Stimulated activated naive CD8-positive, alpha-beta T cell treated with anti-CD3 and anti-CD28 coated beads, Interleukin-15, amount 100 ng/mL, for 72 hours (primary cell): ENCODE measurements at regions not wholly inside any gene's neighbourhood (a gene's known extent, or its start where the extent isn't known, plus 50 kb on each side); places are given as distances from the start of the nearest gene placed in this dataset.

Source experiments
- ATAC-seq: fragments of 150-1000 bp; cut with Tn5 transposase; 2 replicates; pipeline ENCODE4 v1.10.0; 2021; ENCODE audit warnings: mild to moderate bottlenecking, moderate library complexity
- DNase-seq, 2 donors: peaks; one replicate each; pipeline ENCODE4 v3.0.0; 2021 to 2022
- H3K27ac Mint-ChIP-seq, 2 donors: one replicate each; pipeline ENCODE4 v1.8.0; 2022; ENCODE audit warnings: mild to moderate bottlenecking in 2 of 2, mixed read lengths in 2 of 2, moderate library complexity in 2 of 2
- H3K27me3 Mint-ChIP-seq: one replicate; pipeline ENCODE4 v1.8.0; 2022; ENCODE audit warnings: mixed read lengths
- H3K4me1 Mint-ChIP-seq: one replicate; pipeline ENCODE4 v1.8.0; 2022; ENCODE audit warnings: mild to moderate bottlenecking, mixed read lengths
- H3K4me3 Mint-ChIP-seq, 2 donors: one replicate each; pipeline ENCODE4 v1.8.0; 2022; ENCODE audit warnings: mild to moderate bottlenecking in 2 of 2, mixed read lengths in 2 of 2, moderate library complexity in 1 of 2
- H3K9me3 Mint-ChIP-seq, 2 donors: one replicate each; pipeline ENCODE4 v1.8.0; 2022; ENCODE audit warnings: mixed read lengths in 2 of 2

- Mint-ChIP-seq H3K4me1 (peaks cover 7% of the 10 kb centered on the region), H3K27ac (no peak overlapping the region), H3K9me3 (no peaks in the 10 kb centered on the region), H3K27me3 (peaks cover 6% of the 10 kb centered on the region), H3K4me3 (no peak overlapping the region)
- DNase-seq (peak; percentile 63 to 66), ATAC-seq (peak; percentile 96)
These were observed 67.0 kb downstream of the CHRNA1 start for GRCh38 chr2:174697255-174697654.

- Mint-ChIP-seq H3K9me3 (no peaks in the 10 kb centered on the region), H3K27me3 (peaks cover 3% of the 10 kb centered on the region), H3K4me1 (peaks cover 13% of the 10 kb centered on the region), H3K4me3 (no peak overlapping the region), H3K27ac (no peak overlapping the region)
- ATAC-seq, result no peak
- no peak for DNase-seq
These were observed 69.4 kb downstream of the CHRNA1 start for GRCh38 chr2:174694920-174695319.

DNA sequence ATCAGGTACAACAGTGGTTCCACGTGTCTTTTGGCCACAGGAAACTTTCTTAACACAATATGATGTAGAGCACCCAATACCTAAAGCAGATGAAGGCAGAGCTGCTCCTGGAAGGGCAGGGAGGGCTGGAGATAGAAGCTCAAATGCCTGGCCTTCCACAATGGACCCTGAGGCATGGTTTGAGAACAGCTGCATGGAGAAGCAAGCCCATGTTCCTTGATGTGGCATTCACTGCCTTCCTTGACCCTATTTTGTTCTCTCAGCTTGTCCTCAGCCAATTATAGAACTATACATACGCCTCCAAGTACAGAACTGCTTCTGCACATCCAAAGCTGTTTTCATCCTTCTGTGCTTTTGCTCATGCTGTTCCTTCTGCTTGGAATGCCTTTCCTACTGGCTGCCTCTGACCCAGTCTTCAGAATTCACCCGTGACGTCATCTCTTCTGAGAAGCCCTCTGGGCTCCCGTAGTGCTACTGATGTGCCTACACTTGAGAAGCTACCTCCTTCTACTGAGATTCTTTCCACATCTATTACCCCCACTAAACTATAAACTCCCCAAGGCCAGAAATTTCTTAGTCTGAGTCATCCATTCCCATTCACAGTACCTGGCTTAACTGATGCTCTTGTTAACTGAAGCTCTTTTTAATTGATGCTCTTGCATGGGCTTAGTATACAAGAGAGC, 69.9 kb downstream of the CHRNA1 start:
- no peak for ATAC-seq
- Mint-ChIP-seq H3K4me3 (no peak overlapping the region), H3K9me3 (no peaks in the 10 kb centered on the region), H3K27me3 (peaks cover 9% of the 10 kb centered on the region), H3K27ac (no peak overlapping the region), H3K4me1 (peaks cover 13% of the 10 kb centered on the region)
- DNase-seq, result no peak

DNA sequence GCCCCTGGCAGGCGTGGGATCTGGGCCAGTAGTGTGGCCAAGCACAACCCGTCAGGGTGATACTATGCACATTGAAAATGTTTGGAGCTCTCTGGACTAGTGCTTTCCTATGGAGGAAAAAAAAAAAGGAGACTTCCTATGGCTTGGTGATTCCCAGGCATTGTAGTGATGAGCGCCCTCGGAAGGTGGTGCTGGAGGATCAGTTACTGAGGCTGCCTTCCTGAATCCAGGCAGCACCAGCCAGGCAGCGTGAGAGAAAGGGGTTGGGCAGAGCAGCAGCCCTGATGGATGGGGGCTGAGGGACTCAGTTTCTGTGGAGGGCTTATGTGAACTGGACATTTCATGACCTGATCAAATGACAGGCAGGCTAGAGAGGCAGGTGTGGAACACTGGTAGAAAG, 70.9 kb downstream of the CHRNA1 start:
- no peak overlapping the region for H3K4me3 Mint-ChIP-seq
- DNase-seq (no peak), ATAC-seq (no peak)
- peaks cover 12% of the 10 kb centered on the region for H3K27me3 Mint-ChIP-seq
- H3K9me3 Mint-ChIP-seq, result no peaks in the 10 kb centered on the region
- H3K27ac Mint-ChIP-seq, result no peak overlapping the region
- peaks cover 18% of the 10 kb centered on the region for H3K4me1 Mint-ChIP-seq

DNA sequence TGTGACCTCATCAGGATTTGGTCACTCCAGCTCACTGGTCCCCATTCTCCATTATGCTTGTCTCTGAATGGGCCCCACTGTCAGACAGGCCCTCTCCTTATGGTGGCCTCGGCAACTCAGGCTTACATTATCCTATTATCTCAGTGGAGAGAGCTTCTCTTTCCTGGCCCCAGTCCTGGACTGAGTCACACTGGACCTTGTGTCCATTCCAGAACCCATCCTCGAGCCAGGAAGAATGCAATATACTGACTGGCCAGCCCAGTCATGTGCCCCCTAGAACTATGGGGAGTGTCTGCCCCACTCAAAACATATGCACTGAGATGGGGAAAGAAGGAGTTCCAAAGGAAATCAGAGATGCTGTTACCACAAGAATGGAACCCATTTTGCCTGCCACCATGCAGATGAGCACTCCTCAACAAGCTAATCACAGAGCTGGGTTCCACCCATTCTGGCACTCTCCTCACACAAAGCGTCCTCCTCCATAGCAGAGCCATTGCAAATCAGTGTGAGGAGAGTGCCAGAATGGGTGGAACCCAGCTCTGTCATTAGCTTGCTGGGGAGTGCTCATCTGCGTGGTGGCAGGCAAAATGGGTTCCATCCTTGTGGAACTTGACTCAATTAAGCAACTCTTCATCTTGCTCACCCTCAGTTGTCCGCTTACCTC, 71.9 kb downstream of the CHRNA1 start:
- Mint-ChIP-seq H3K9me3 (no peaks in the 10 kb centered on the region), H3K4me3 (no peak overlapping the region), H3K4me1 (peaks cover 26% of the 10 kb centered on the region), H3K27ac (no peak overlapping the region), H3K27me3 (peaks cover 12% of the 10 kb centered on the region)
- no peak for ATAC-seq
- no peak for DNase-seq

DNA sequence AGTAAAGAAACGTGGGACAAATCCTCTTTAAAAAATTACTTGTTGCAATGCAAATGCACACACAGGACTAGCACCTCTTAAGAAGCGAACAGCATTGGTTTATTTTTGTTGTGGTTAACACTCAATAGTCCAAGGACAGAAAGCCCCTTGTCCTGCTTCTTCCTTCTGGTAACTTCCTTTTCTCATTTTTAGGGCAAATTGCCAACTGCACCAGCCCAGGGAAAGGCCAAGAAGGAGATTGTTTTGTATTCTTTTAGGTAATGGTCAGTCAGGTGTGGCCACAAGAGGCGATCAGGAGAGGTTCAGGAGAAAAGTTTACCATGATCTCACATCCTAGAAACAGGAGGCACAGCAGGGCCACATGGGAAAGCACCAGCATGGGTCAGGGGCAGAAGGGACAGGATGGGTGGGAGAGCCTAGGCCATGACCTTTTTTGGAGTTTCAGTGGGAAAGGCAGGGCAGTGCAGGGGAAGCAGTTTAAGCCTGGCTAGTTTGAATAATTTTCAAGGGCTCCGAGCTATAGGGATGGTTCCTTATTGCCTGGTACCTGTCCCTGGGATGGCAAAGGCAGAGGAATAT, 73.0 kb downstream of the CHRNA1 start:
- Mint-ChIP-seq H3K27ac (peak overlapping the region in 1 of 2 donors; percentile 91), H3K9me3 (no peaks in the 10 kb centered on the region), H3K27me3 (peaks cover 12% of the 10 kb centered on the region), H3K4me1 (peaks cover 30% of the 10 kb centered on the region), H3K4me3 (no peak overlapping the region)
- DNase-seq (no peak), ATAC-seq (no peak)

- peaks cover 12% of the 10 kb centered on the region for H3K27me3 Mint-ChIP-seq
- no peaks in the 10 kb centered on the region for H3K9me3 Mint-ChIP-seq
- H3K4me3 Mint-ChIP-seq, result no peak overlapping the region
- no peak overlapping the region for H3K27ac Mint-ChIP-seq
- ATAC-seq (no peak), DNase-seq (no peak)
- peaks cover 43% of the 10 kb centered on the region for H3K4me1 Mint-ChIP-seq
These were observed 74.2 kb downstream of the CHRNA1 start for GRCh38 chr2:174690026-174690425.

- Mint-ChIP-seq H3K4me1 (peaks cover 59% of the 10 kb centered on the region), H3K27ac (peak overlapping the region in 1 of 2 donors; percentile 19), H3K4me3 (no peak overlapping the region), H3K9me3 (no peaks in the 10 kb centered on the region), H3K27me3 (peaks cover 12% of the 10 kb centered on the region)
- ATAC-seq (peak; percentile 55), DNase-seq (no peak)
These were observed 76.2 kb downstream of the CHRNA1 start for GRCh38 chr2:174688079-174688478.

- Mint-ChIP-seq H3K27ac (peak overlapping the region in 1 of 2 donors; percentile 17), H3K9me3 (no peaks in the 10 kb centered on the region), H3K27me3 (peaks cover 12% of the 10 kb centered on the region), H3K4me3 (no peak overlapping the region), H3K4me1 (peaks cover 58% of the 10 kb centered on the region)
- DNase-seq, result no peak
- no peak for ATAC-seq
These were observed 77.8 kb downstream of the CHRNA1 start for GRCh38 chr2:174686430-174686829.

GRCh38 chr2:174683392-174683759, 80.9 kb downstream of the CHRNA1 start:
- peak in 1 of 2 donors; percentile 29 for DNase-seq

GRCh38 chr2:174682578-174683391, 81.5 kb downstream of the CHRNA1 start:
- peak; percentile 81 for ATAC-seq
- Mint-ChIP-seq H3K4me1 (peaks cover 80% of the 10 kb centered on the region), H3K27me3 (no peaks in the 10 kb centered on the region), H3K9me3 (no peaks in the 10 kb centered on the region), H3K4me3 (peak overlapping the region; percentile 91 to 96), H3K27ac (peak overlapping the region; percentile 86 to 97)
- peak; percentile 64 to 68 for DNase-seq

More at GRCh38 chr2:174683392-174683759, 80.9 kb downstream of the CHRNA1 start:
- Mint-ChIP-seq H3K27ac (peak overlapping the region; percentile 86 to 97), H3K9me3 (no peaks in the 10 kb centered on the region), H3K4me3 (peak overlapping the region; percentile 91 to 96), H3K4me1 (peaks cover 80% of the 10 kb centered on the region), H3K27me3 (no peaks in the 10 kb centered on the region)
- peak; percentile 48 for ATAC-seq

- H3K9me3 Mint-ChIP-seq, result no peaks in the 10 kb centered on the region
- peak; percentile 50 to 55 for DNase-seq
- peak; percentile 68 for ATAC-seq
- H3K4me1 Mint-ChIP-seq, result peaks cover 81% of the 10 kb centered on the region
- peak overlapping the region; percentile 77 to 86 for H3K27ac Mint-ChIP-seq
- no peaks in the 10 kb centered on the region for H3K27me3 Mint-ChIP-seq
- peak overlapping the region; percentile 81 to 88 for H3K4me3 Mint-ChIP-seq
These were observed 82.2 kb downstream of the CHRNA1 start for GRCh38 chr2:174682007-174682577.

- Mint-ChIP-seq H3K4me1 (peaks cover 81% of the 10 kb centered on the region), H3K27me3 (no peaks in the 10 kb centered on the region), H3K9me3 (no peaks in the 10 kb centered on the region), H3K27ac (peak overlapping the region; percentile 80 to 86), H3K4me3 (peak overlapping the region; percentile 81 to 88)
- ATAC-seq (no peak), DNase-seq (no peak)
These were observed 82.9 kb downstream of the CHRNA1 start for GRCh38 chr2:174681099-174682006.

GRCh38 chr2:174680221-174680620, 82.6 kb upstream of the WIPF1 start:
- no peak for ATAC-seq
- no peaks in the 10 kb centered on the region for H3K27me3 Mint-ChIP-seq
- peak overlapping the region; percentile 81 to 88 for H3K4me3 Mint-ChIP-seq
- peaks cover 81% of the 10 kb centered on the region for H3K4me1 Mint-ChIP-seq
- no peak for DNase-seq
- no peaks in the 10 kb centered on the region for H3K9me3 Mint-ChIP-seq
- peak overlapping the region in 1 of 2 donors; percentile 83 for H3K27ac Mint-ChIP-seq
